NCI-H1105 treated with DMSO at 0.1 percent for 48 hours (cell line): ENCODE measurements at regions not wholly inside any gene's neighbourhood (a gene's known extent, or its start where the extent isn't known, plus 50 kb on each side); places are given as distances from the start of the nearest gene placed in this dataset.
A peak's percentile ranks its signal among the peaks of the same experiment; 100 is the strongest.

Experiments used
- DNase-seq: peaks from one replicate; lab custom pipeline; 2025; lab: John Stamatoyannopoulos, UW

DNA sequence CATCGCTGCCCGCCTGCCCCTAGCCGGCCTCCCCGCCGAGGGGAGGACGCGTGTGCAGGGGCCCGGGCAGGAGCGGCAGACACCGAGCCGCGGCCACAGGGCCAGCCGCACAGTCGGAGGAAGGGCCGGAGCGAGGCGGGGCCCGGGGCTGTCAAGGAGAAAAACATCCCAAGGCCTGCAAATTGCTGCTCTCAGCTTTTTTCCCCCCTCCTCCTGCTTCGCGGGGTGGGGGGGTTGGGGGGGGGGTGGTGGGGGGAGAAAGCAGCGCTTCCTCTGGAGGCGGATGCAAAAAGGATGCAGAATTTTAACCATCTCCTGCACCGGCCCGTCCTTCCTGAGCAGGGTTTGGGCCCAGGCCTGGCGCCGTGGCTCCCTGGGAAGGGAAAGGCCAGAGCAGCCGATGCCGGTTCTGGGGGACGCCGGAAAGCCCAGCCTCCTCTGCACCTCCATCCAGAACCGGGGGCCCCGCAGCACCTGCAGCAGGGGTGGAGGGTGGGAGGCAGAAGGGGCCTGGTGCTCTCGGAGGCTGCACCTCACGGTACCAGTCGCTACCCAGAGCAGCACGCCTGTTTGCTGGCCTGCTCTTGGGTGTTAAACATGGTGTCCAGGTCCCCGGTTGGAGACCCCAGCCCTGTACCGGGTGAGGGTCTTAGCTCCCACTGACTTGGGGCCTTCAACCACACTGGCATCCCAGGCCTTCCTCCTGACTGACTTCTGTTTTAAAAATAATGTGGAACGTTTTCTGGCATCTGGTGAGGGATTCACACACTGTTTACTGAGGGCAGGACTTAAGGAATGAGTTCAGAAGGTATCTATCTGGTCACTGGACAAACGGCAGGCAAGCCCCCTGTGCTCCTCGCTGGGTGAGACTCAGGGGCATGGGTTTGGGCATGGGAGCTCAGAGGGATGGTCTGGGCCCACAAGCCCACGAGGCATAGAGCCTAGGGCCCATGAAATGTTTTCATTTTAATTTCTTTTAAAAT, 77.4 kb upstream of the WNT7B start:
- peak; percentile 63 for DNase-seq

DNA sequence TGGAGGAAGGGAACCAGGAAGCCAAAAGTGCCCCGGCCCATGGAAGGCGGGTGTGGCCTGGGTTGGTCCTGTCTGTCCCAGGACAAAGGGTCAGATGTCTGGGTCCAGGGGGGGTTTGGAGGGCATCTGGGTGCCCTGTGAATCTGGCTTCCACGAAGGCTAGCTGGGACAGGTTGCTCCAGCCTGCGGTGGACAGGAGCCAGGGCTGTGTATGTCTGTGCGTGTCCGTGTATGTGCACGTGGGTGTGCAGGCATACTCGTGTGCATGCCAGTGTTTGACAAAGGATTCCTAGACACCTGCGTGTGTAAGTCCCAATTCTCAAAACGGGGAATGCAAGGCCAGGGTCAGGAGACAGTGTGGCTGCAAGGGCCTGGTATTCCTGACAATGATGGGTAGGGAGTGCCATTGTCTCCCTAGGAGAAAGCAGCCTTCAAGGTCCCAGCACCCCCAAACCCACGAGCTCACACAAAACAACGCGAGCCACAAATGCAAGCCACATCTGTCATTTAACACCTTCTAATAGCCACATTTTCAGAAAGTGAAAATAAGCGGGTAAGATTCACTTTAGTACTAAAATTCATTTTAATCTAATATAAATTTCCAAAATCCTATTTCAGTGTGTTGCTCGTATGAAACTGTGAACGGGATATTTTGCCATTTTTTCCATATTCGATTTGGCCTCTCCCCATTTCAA, 78.4 kb upstream of the WNT7B start:
- DNase-seq = peak; percentile 40

DNA sequence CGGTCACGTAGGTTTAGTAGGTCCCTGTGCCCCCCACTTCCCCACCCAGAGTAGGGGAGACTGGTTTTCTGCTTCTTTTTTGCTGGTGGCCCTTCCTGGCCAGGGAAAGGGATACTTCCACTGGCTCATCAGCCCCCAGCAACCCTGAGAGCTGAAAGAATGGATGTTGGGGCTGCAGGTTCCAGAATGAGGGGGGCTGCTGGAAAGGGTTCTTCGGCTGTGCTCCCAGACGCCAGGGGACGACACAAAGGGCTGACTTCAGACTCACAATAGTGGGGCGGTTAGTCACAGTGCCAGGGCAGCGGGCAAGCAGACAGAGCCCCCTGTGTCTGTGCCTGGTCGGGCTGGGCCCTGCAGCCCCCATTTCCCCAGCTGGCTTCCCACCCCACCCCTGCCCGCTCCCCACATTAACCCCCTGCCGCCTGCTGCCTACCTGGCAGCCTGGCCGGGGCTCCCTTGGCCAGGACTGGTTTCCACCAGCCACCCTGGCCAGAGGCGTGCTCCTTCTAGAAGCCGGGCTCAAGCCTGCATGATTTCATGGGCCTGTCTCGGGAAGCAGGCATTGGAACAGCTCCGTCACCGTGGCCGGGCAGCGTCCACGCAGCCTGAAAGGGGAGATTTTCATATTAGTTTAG, 79.1 kb upstream of the WNT7B start:
- DNase-seq = peak; percentile 46

DNA sequence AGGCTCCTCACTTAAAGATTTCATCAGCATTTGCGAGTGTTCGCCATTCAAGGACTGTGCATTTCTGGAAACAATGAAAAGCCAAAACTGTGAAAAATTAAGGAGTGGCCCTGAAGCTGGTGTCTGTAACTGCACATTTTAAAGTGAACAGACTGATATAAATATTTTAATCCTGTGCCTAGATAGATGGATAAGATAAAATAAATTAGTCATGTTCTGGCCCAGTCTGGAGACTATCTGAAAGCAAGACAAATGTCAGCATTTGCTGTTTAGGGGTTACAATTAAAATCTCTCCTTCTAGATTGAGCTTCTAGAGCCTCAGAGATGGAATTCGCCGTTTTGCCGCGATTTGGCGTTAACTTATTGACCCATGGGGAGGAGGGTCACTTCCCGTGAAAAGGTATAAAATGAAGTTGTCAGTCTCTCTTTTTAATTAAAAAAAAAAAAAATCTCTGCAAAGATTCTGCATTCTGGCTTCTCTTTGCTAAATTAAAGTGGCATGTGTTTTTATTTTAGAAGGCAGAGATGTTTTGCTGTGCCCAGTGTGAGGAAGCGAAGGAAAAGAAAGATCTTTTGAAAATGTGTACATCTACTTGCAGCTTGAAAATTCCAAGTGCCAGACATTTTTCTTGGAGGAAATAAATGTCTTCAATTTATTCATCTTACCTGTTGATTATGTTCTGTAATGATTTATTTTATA, 79.7 kb upstream of the WNT7B start:
- peak; percentile 55 for DNase-seq

DNA sequence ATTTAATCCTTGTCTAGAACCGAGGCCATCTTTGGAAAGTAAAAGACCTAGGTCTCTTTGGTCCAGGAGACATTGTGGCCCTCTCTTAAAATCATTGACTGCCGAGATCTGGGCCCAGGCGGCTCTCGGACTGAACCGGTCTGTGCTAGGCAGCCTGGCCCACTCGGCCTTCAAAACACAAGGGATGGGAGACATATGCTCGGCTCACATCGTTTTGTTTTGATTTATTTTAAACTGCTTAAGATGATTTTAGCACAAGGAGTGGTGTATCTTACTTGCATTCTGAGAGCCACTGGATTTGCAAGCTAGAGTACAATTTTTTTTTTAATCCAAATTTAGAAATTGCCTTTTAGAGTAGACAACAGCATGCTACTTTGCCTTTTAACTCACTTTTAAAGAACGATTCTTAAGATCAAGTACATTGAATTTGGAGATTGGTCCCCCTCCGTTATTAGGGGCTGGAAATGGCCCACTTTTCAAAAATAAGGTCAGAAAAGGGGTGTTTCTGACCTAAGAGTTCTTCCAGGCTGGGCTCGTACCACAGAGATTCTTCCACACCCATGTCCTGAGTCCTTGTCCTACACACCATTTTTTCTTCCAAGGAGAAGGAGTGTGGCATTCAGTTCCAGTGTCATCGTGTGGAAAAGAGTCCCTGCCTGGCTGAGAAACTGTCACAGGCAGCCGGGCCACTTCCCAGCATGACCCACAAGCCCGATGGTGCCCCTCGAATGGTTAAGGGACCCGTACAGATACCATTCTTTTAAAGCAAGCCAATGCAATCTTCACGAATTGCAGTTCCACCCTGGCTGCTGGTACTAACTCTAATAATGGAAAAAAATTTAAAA, 80.5 kb upstream of the WNT7B start:
- peak; percentile 55 for DNase-seq

DNA sequence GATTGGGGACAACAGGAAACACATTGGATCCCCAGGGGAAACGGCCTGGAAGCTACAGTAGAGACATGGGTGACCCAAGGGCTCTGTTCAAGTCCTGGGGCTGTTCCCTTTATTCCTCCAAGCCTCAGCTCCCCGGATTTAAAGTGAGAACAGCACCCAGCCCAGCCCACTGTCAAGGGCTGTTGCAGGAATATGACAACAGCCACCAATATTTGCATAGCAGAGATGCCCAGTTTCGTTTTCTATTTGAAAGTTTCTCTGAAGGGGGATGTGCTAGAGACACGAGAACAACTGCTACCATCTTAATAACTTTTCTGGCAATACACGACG, 81.1 kb upstream of the WNT7B start:
- peak; percentile 80 for DNase-seq

DNA sequence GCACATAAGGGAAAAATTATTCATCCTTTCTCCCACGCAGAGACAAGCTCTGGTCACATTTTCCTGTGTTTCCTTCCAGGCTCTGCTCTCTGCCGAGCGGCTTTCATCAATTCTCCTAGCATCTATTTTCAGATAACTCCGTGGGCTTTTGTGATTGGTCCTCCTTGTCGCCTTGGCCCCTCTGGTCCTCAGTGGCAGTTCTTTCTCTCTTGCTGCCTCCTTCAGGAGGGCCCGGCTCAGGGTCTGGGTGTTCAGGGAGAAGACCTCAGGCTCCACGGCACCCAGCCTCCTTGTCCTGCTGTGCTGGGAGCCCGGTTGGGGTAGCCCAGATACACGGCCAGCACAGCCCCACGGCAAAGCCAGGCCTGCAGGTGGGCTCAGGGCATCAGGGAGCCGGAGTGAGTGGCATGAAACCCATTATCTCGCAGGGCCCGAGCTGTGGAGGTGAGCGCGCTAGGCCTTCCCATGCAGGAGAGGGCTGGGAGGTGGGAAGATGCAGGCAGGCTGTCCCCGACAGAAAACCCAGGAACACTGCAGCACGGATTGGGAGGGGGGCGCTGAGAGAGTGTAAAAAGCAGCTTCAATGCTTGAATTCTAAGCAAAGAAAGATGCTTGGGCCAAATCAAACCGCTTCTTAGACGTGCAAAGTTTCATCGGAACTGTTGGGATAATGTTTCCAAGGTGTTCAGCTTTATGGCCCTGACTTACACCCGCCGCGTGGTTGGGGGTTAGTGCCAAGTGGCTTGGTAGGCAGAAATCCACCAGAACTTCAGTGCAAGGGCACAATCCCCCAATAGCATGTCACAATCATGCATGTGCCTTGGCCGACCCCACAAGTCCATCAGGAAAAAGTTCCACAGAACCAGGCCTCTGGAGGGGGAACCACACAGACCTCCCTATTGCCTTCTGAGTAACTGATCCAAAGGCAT, 81.9 kb upstream of the WNT7B start:
- DNase-seq = peak; percentile 73

DNA sequence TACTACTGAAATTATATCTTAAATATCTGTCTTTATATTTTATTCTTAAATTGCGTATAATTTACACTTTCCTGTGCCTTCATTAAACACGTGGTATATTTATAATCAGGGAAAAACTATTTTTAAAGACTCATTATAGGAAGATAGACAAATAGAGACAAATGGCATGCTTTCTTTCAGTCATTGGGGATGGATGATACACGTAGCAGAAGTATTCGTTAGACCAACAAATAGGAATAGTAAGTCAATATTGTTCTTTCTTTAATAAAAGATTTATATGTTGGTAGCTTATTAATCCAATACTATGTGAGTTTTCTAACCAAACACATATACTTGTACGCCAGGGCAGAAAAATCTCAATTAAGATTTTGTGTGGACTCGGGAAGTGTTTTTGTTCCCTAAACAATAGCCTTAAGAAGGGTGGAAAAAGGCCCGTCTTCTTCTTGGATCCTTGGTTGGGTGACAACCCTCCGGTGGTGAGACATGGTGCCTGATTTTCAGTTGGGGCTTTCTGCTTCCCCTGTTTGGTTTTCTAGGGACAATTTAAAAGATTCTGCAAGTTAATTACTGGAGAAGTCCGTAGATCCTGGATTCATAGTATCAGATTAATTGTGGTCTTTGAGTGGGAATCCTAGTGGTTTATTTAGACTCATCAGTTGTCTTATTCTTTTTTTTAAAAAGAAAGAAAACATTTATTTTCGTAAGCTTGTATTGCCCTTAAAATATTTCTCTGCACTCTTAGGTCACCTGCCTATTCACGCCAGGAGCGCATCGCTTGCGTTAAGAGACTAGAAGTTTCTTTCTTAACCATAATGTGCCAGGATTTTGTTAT, 83.5 kb upstream of the WNT7B start:
- DNase-seq = peak; percentile 61

DNA sequence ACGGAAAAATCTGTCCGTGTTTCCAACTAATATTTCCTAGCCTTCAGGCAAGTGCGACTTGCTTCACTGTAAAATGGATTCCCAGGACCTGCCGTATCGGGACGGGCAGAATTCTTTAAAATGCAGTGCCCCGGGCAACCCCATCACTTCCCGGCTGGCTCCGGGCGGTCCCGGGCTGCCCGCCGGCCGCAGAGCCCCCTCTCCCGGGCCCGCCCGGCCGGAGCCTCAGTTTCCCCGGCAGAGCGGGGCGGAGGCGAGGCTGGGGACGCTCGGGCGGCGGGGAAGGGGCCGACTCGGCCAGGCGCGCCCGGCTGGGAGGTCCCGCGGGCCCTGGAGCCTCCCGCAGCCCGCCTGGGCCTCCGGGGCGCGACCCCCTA, 84.2 kb upstream of the WNT7B start:
- DNase-seq = no peak

DNA sequence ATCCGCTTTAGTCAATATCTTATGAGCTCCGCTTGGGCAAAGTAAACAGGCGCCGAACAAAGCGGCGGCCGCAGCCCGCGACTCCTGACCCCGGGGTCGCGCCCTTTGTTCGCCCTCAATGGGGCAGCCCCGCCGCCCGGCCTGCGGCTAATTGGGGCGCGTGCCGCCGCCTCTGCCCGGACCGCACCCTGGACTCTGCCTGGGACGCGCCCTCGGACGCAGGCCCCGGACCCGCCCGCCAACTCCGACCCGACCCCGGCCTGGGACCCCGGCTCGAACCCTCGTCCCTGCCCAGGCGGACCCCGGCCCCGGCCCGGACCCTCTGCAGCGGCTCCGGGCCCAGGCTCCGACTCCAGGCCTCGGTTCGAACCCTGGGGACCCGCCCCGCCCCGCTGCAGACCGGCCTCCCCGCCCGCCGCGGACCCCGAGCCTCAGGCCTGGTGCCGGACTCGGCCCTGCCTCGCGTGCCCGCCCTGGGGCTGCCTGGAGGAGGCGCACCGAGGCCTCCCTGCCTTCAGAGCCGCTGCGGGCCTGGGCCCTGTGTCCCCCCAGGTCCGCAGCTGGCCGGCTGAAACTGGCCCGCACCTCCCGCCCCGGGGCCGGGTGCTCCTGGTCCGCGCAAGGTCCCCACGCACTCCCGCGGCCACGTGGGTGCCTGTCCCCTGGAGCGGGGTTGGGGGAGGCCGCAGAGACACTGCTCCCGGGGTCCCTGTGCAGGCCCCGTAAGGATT, 84.7 kb upstream of the WNT7B start:
- peak; percentile 46 for DNase-seq

DNA sequence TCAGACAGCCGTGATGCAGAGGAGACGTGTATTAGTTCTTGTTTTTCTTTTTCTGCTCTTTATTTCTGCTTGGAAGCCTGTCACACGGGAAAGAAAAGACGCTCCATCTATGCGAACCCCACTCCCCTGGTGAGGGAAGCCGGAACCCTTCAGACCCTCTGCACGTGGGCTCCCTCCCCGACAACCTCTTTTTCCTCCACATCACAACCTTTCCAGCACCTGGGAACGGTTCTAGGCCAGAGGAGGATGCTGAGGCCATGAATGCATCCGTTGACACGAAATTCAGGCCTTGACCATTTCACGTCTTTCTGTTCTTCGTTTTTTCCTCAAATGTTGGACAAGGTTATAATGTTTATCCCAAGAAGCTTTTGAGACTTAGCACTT, 85.3 kb upstream of the WNT7B start:
- DNase-seq = no peak

DNA sequence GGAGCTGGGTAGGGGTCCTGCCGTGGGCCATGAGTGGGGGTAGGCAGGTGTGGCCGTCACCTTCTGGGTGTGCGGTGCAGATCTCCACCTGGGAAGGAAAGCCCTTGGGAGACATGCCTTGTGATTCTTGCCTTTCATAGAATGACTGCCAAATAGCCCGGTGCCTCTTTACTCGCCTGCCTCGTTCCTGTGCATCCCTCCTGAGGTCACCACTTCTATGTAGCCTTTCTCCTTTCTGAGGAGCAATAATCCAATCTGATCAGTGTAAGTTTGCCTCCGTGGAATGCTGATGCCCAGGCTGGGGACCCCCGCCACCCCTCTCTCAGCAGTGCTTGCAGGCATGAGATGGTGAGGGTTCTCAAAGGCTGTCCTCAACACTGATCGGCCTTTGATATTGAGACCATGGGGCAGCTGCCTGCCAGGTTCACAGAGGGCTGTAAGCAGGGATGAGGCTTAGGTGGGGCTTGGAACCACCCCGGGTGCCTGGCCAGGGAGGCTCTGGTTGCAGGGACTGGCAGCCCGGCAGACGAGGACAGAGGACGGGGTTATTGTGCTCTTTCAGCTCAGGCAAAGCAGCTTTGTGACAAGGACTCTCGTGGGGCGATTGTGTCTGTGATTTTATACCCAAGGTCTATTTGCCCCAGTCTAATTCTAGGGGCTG, 86.1 kb upstream of the WNT7B start:
- DNase-seq = peak; percentile 75

DNA sequence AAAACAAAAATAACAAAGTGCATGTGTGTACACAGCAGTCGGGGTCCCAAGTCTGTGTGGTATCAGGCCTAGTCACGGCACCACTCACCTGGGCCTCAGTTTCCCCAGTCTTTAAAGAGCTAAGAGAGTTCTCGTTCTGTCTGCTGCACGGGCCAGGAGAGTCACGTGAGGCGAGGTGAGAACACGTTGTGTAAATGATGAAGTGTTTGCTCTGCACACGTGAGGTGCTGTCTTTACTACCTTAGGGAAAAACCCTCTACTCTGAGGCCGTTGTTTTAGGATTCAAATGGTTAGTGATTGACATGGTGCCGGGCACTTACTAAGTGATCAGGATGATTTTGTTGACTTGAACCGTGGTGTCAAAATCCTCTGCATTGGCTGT, 86.5 kb upstream of the PPARA start:
- peak; percentile 70 for DNase-seq

DNA sequence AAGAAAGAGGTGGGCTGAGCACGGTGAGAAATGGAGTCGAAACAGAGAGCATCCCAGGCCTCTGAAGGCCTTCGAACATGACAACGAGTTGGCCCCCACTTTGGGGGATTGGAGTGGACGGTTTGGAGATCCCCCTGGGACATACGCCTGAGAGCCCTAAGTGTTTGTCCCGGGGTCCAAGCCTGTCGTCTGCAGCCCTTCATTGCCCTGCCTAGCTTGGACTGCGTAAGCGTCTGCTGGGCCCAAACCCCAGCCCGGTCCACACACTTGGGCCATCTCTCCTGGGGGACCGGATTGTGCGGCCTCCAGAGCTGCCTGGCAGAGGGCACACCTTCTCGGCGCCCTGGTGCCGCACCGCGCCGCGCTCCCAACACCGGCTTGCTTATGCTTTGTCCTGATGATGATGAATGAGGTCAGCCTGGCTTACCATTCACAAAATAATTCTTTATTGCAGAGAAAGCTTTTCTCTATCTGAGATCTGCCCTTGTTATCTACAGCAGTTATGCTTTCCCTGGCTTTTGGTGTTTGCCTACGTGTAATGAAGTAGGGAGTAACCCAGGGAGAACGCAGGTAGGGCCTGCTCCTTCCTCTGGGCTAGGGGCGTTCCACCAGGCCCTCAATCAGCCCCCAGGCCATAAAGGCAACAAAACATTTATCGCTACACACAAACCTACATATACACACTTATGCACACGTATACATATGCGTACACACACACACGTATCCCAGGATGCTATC, 85.9 kb upstream of the PPARA start:
- DNase-seq = peak; percentile 60

DNA sequence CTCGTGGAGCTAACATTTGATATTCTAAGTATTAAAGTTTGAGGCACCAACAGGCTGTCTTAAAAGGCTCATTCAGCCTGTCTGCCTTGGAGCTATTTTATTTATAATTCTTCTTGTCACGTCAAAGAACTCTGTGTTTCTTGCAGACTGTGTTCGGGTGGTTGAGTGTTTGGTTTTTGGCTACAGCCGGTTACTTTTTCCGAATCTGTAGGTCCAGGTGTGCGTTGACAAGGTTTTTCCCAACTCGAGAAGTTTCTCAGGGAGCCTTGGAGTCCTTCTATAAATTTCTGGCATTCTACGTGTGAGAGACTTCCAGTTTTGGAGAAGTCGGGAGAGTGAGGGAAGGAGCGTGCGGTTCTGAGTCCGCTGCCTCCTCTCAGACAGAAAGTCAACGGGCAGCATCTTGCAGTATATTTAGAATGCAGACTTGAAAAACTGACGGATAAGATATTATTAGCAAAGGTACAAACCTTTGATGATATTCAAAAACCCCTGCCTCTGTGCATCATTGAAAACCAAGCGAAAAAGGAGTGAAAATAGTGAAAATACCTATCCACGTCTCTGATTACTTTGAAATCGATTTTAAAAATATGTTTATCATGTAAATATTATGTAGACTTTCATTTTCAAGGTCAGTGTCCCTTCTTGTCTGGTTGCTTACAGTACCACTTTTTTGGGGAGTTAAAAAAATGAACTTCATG, 85.2 kb upstream of the PPARA start:
- DNase-seq = peak; percentile 71

DNA sequence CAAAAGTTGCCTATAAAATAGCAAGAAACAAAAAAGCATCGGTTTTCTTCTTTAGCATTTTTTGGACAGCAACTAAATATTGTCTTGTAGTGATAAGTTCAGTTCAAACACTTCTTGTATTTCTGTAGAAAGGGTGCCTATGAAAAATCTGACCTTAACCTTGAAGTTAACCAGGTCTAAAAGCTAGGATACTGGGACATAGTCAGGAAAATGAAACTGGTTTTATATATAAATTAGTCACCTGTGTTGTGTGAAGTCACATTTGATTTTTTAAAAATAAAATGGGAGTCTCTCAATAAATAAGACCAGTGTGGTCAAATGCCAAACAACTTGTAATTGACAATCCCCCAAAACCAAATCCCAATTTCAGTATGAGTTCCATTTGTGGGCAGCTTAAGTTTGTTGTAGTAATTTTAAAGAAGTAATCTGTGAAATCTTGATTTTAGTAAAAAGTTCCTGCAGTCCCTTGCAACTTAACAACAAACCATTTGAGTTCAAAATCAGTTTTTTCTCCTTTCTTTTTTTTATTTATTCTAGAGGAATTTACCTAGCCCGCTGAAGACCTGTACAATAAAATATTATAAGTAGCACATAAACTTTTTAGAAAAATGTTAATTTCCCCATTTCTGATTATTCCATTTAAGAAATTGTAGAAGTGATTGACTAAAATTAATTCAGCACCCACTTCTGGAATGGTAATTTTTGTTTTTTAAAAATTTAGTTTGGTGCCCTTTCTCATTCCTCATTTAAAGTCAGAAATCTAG, 84.5 kb upstream of the PPARA start:
- DNase-seq = peak; percentile 63
